SH-SY5Y (cell line): ENCODE measurements at regions not wholly inside any gene's neighbourhood (a gene's known extent, or its start where the extent isn't known, plus 50 kb on each side); places are given as distances from the start of the nearest gene placed in this dataset.

ENCODE experiments used
- GATA2 ChIP-seq: IDR thresholded peaks from 2 replicates; pipeline ENCODE4 v1.6.1; 2011; ENCODE audit warnings: mild to moderate bottlenecking, low read depth, low read length
- GATA3 ChIP-seq: IDR thresholded peaks from 2 replicates; pipeline ENCODE4 v1.6.1; 2011; ENCODE audit warnings: low read depth, mild to moderate bottlenecking, low read length, moderate library complexity

GRCh38 chr2:100627330-100628300 lies 64.8 kb downstream of the PDCL3 start:
- no peak for TF ChIP-seq GATA3
- TF ChIP-seq GATA2: no peak

- TF ChIP-seq GATA2: no peak
- no peak for TF ChIP-seq GATA3
Measured at GRCh38 chr2:100628506-100628905, 65.7 kb downstream of the PDCL3 start.

- TF ChIP-seq GATA2 (no peak), GATA3 (no peak)
Measured at GRCh38 chr2:100629309-100629708, 66.5 kb downstream of the PDCL3 start.

- TF ChIP-seq GATA3 (no peak), GATA2 (no peak)
Measured at GRCh38 chr2:100630473-100630977, 67.7 kb downstream of the PDCL3 start.

GRCh38 chr2:100632037-100632436 lies 69.2 kb downstream of the PDCL3 start:
- TF ChIP-seq GATA2 (no peak), GATA3 (no peak)

- TF ChIP-seq GATA3 (no peak), GATA2 (no peak)
Measured at GRCh38 chr2:100632759-100633158, 70.0 kb downstream of the PDCL3 start.

- TF ChIP-seq GATA2: no peak
- TF ChIP-seq GATA3: no peak
Measured at GRCh38 chr2:100639588-100640390, 77.0 kb downstream of the PDCL3 start.

GRCh38 chr2:100640431-100641124 lies 77.8 kb downstream of the PDCL3 start:
- TF ChIP-seq GATA3 (no peak), GATA2 (no peak)

GRCh38 chr2:100641125-100641435 lies 78.3 kb downstream of the PDCL3 start:
- TF ChIP-seq GATA3 (no peak), GATA2 (no peak)

- TF ChIP-seq GATA2 (no peak), GATA3 (no peak)
Measured at GRCh38 chr2:100642425-100642824, 79.6 kb downstream of the PDCL3 start.

GRCh38 chr2:100643467-100643866 lies 80.7 kb downstream of the PDCL3 start:
- no peak for TF ChIP-seq GATA2
- TF ChIP-seq GATA3: no peak

- no peak for TF ChIP-seq GATA3
- TF ChIP-seq GATA2: no peak
Measured at GRCh38 chr2:100643906-100644501, 81.2 kb downstream of the PDCL3 start.

GRCh38 chr2:100645695-100646429 lies 83.1 kb downstream of the PDCL3 start:
- TF ChIP-seq GATA3 (no peak), GATA2 (no peak)

- TF ChIP-seq GATA2 (no peak), GATA3 (no peak)
Measured at GRCh38 chr2:100647709-100648108, 84.9 kb downstream of the PDCL3 start.
